Endothelial cell of umbilical vein (primary cell): ENCODE measurements at regions not wholly inside any gene's neighbourhood (a gene's known extent, or its start where the extent isn't known, plus 50 kb on each side); places are given as distances from the start of the nearest gene placed in this dataset.

Experiments used
- BruUV-seq: library from RNA; stranded (reverse); fragments of 400-500 nt; replicated peaks from 2 replicates; lab custom pipeline; 2021; lab: Mats Ljungman, UMichigan
- CTCF ChIA-PET: fragments of 300-600, 350-600 bp; sonication (Branson Sonifier 250); formaldehyde crosslinking; loops from one replicate; lab custom pipeline; 2021; ENCODE audit warnings: antibody characterized with exemption, inconsistent platforms; lab: Charles Lee
- POLR2A ChIA-PET: fragments of 300-600, 350-600 bp; sonication (Branson Sonifier 250); formaldehyde crosslinking; loops from one replicate; lab custom pipeline; 2021; ENCODE audit warnings: antibody characterized with exemption, inconsistent platforms; lab: Charles Lee
- DNase-seq: peaks from one replicate; pipeline ENCODE4 v3.0.0-alpha.2; 2011; ENCODE audit warnings: low read depth, low spot score
- FAIRE-seq: peaks from 2 replicates; lab custom pipeline; 2011; peaks lifted over from hg19 to GRCh38; lab: Jason Lieb, UNC
- H2AFZ ChIP-seq: 2 replicates; pipeline ENCODE4 v1.6.0; 2012; ENCODE audit warnings: low read depth, low read length, control low read depth, inconsistent platforms
- H3K27ac ChIP-seq: 2 replicates; pipeline ENCODE4 v1.5.1; 2011; ENCODE audit warnings: low read depth, mild to moderate bottlenecking, control low read depth, low read length, moderate library complexity; ENCODE audit not compliant: insufficient read depth
- H3K27me3 ChIP-seq, 2 experiments: 2 replicates each; pipeline versions ENCODE4 v1.6.0 to v1.6.1; 2011; ENCODE audit warnings: low read length in 2 of 2, mixed read lengths in 1 of 2; ENCODE audit not compliant: control insufficient read depth in 2 of 2, insufficient read depth in 2 of 2
- H3K36me3 ChIP-seq, 2 experiments: 2 replicates in 1 of 2; 3 replicates in 1 of 2; pipeline ENCODE4 v1.5.1; 2011; ENCODE audit warnings: low read length in 2 of 2, mild to moderate bottlenecking in 1 of 2, moderate library complexity in 1 of 2; ENCODE audit not compliant: control insufficient read depth in 2 of 2, insufficient read depth in 2 of 2; ENCODE audit errors: extremely low read depth in 1 of 2
- H3K4me1 ChIP-seq: 3 replicates; pipeline ENCODE4 v1.5.1; 2011; ENCODE audit warnings: mild to moderate bottlenecking, low read length; ENCODE audit not compliant: control insufficient read depth, insufficient read depth; ENCODE audit errors: extremely low read depth
- H3K4me2 ChIP-seq: 2 replicates; pipeline ENCODE4 v1.6.1; 2011; ENCODE audit warnings: low read length, control low read depth, mixed read lengths; ENCODE audit not compliant: insufficient read depth
- H3K4me3 ChIP-seq, 3 experiments: fragments of 200-600 bp in 1 of 3; sonication (generic), shearing (Covaris generic) in 1 of 3; replicated peaks in 1 of 3; 2 replicates each; pipeline ENCODE4 v1.5.1; 2011 to 2016; ENCODE audit warnings: control low read depth in 3 of 3, low read length in 3 of 3, mild to moderate bottlenecking in 2 of 3, inconsistent platforms in 1 of 3, low read depth in 1 of 3, moderate library complexity in 1 of 3; ENCODE audit not compliant: insufficient read depth in 1 of 3
- H3K79me2 ChIP-seq: 2 replicates; pipeline ENCODE4 v1.6.0; 2012; ENCODE audit warnings: low read length, inconsistent platforms; ENCODE audit not compliant: control insufficient read depth, insufficient read depth
- H3K9ac ChIP-seq: replicated peaks from 2 replicates; pipeline ENCODE3; 2011; ENCODE audit warnings: low read length, control low read depth; ENCODE audit not compliant: insufficient read depth; ENCODE audit errors: extremely low read depth
- H3K9me1 ChIP-seq: replicated peaks from 3 replicates; pipeline ENCODE4 v1.6.0; 2011; ENCODE audit warnings: mild to moderate bottlenecking, low read length; ENCODE audit not compliant: control insufficient read depth, insufficient read depth; ENCODE audit errors: extremely low read depth
- H3K9me3 ChIP-seq: replicated peaks from 2 replicates; pipeline ENCODE4 v1.5.1; 2012; ENCODE audit warnings: low read length, inconsistent platforms; ENCODE audit not compliant: control insufficient read depth, insufficient read depth
- H4K20me1 ChIP-seq: replicated peaks from 2 replicates; pipeline ENCODE3; 2011; ENCODE audit warnings: mild to moderate bottlenecking, low read length; ENCODE audit not compliant: control insufficient read depth, insufficient read depth; ENCODE audit errors: extremely low read depth
- EZH2 ChIP-seq: IDR thresholded peaks from 2 replicates; pipeline ENCODE4 v1.6.1; 2012; ENCODE audit warnings: borderline replicate concordance, low read depth, mild to moderate bottlenecking, moderate library complexity, low read length, inconsistent platforms; ENCODE audit not compliant: severe bottlenecking
- FOS ChIP-seq: IDR thresholded peaks from 2 replicates; pipeline ENCODE4 v1.6.1; 2011; ENCODE audit warnings: mild to moderate bottlenecking, low read length, moderate library complexity, borderline replicate concordance; ENCODE audit not compliant: insufficient read depth
- GATA2 ChIP-seq: IDR thresholded peaks from 2 replicates; pipeline ENCODE4 v1.7.0; 2011; ENCODE audit warnings: low read depth, mild to moderate bottlenecking, moderate library complexity, mixed read lengths, low read length; ENCODE audit not compliant: insufficient read length, insufficient read depth
- JUN ChIP-seq: IDR thresholded peaks from 2 replicates; pipeline ENCODE4 v1.6.1; 2011; ENCODE audit warnings: borderline replicate concordance, low read depth; ENCODE audit not compliant: insufficient read length, insufficient read depth
- MYC ChIP-seq: IDR thresholded peaks from one replicate; pipeline ENCODE4 v1.6.1; 2011; ENCODE audit warnings: mild to moderate bottlenecking, low read depth, low read length
- POLR2A ChIP-seq: IDR thresholded peaks from 2 replicates; pipeline ENCODE4 v1.6.1; 2012; ENCODE audit warnings: low read depth, mild to moderate bottlenecking, control low read depth, low read length
- POLR2AphosphoS5 ChIP-seq: IDR thresholded peaks from 2 replicates; pipeline ENCODE4 v1.6.1; 2012; ENCODE audit warnings: low read depth, mild to moderate bottlenecking, control low read depth, low read length, moderate library complexity; ENCODE audit not compliant: insufficient read depth
- dilution Hi-C: fragments of 300-500 bp; cut with MboI; formaldehyde crosslinking; loops from one replicate; pipeline ENCODE4 v1.15.0; 2019; ENCODE audit warnings: low sequenced_read_pairs; ENCODE audit not compliant: extremely low pct_ligation_motif_present
- intact Hi-C: fragments of 100-400 bp; cut with micrococcal nuclease; formaldehyde crosslinking; loops from one replicate; pipeline ENCODE4 v1.10.0; 2022
- TF ChIP-seq, protein P1 (sequence below): IDR thresholded peaks from 2 replicates; pipeline ENCODE4 v1.6.1; 2011; ENCODE audit not compliant: insufficient read depth, insufficient read length
- TF ChIP-seq, protein P2 (sequence below), 2 donors: IDR thresholded peaks; 1 replicate in 1 of 2; 2 replicates in 1 of 2; pipeline ENCODE4 v1.5.1; 2011; ENCODE audit warnings: low read length in 2 of 2, mild to moderate bottlenecking in 2 of 2, moderate library complexity in 2 of 2, control low read depth in 1 of 2, inconsistent platforms in 1 of 2, low read depth in 1 of 2; ENCODE audit not compliant: insufficient read depth in 1 of 2; ENCODE audit errors: extremely low read depth in 1 of 2

- POLR2A ChIA-PET: no interaction called here
- intact Hi-C loops: no loop called here
- Histone ChIP-seq H3K4me1 (no peaks in the 10 kb centered on the region), H2AFZ (no peak overlapping the region), H3K27me3 (peaks cover 0 to 2% of the 10 kb centered on the region in 2 experiments), H3K27ac (no peak overlapping the region), H3K4me2 (no peak overlapping the region), H3K79me2 (no peaks in the 10 kb centered on the region), H4K20me1 (no peaks in the 10 kb centered on the region), H3K9ac (no peak overlapping the region), H3K9me1 (no peaks in the 10 kb centered on the region), H3K36me3 (no peaks in the 10 kb centered on the region), H3K4me3 (no peak overlapping the region), H3K9me3 (no peaks in the 10 kb centered on the region)
- no peak for FAIRE-seq
- TF ChIP-seq, protein P1, sequence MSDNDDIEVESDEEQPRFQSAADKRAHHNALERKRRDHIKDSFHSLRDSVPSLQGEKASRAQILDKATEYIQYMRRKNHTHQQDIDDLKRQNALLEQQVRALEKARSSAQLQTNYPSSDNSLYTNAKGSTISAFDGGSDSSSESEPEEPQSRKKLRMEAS: no peak
- TF ChIP-seq POLR2AphosphoS5 (no peak), JUN (no peak)
- dilution Hi-C loops: no loop called here
- no peak for DNase-seq
- CTCF ChIA-PET: interaction anchor here (0.5 to 1.8 kb wide), 7 partner anchors 9 to 1220 kb away, joined by 3 to 8 read pairs (median 3); partner anchors contain the start of gene MAP2
- BruUV-seq: no TSS peak
Measured at GRCh38 chr2:209322041-209322440, 101.8 kb upstream of the MAP2 start.

DNA sequence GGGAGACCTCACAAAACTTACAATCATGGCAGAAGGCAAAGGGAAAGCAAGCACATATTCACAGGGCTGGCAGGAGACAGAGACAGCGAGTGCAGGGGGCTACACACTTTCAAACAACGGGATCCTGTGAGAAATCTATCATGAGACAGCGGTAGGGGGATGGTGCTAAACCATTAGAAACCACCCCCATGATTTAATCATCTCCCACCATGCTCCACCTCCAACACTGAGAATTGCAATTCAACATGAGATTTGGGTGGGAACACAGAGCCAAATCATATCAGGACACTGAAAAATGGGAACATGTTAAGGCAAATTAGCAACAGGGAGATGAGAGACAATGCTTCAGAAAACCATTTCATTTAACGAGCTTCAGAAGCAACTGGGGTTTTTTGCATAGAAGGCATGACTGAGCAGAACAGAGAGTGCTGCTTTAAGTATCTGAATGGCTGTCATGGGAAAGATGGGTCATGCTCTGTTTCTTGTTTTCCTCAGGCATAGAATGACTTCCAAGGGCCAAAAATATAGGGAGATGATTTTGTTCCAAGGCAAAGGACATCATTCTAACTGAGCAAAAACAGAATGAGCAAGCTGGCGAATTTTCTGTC lies 100.8 kb upstream of the MAP2 start:
- Histone ChIP-seq H2AFZ (no peak overlapping the region), H4K20me1 (no peaks in the 10 kb centered on the region), H3K4me1 (no peaks in the 10 kb centered on the region), H3K27ac (no peak overlapping the region), H3K79me2 (no peaks in the 10 kb centered on the region), H3K4me2 (no peak overlapping the region), H3K9ac (no peak overlapping the region), H3K9me3 (no peaks in the 10 kb centered on the region), H3K36me3 (no peaks in the 10 kb centered on the region), H3K27me3 (no peaks in the 10 kb centered on the region), H3K9me1 (no peaks in the 10 kb centered on the region), H3K4me3 (no peak overlapping the region)
- DNase-seq: no peak
- BruUV-seq: no TSS peak
- FAIRE-seq: no peak
- intact Hi-C loops (no loop called here), dilution Hi-C loops (no loop called here)
- POLR2A ChIA-PET: no interaction called here
- TF ChIP-seq POLR2AphosphoS5 (no peak), POLR2A (no peak), MYC (no peak), FOS (no peak), EZH2 (no peak), GATA2 (no peak), JUN (no peak)
- TF ChIP-seq, protein P1: no peak
- TF ChIP-seq, protein P2, sequence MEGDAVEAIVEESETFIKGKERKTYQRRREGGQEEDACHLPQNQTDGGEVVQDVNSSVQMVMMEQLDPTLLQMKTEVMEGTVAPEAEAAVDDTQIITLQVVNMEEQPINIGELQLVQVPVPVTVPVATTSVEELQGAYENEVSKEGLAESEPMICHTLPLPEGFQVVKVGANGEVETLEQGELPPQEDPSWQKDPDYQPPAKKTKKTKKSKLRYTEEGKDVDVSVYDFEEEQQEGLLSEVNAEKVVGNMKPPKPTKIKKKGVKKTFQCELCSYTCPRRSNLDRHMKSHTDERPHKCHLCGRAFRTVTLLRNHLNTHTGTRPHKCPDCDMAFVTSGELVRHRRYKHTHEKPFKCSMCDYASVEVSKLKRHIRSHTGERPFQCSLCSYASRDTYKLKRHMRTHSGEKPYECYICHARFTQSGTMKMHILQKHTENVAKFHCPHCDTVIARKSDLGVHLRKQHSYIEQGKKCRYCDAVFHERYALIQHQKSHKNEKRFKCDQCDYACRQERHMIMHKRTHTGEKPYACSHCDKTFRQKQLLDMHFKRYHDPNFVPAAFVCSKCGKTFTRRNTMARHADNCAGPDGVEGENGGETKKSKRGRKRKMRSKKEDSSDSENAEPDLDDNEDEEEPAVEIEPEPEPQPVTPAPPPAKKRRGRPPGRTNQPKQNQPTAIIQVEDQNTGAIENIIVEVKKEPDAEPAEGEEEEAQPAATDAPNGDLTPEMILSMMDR (IDR thresholded peaks at IDR 0.05; ENCODE audit: extremely low read depth in 1 of 2, insufficient read depth in 1 of 2, low read depth in 1 of 2, low read length in 2 of 2): no peak
- CTCF ChIA-PET: interaction anchor here (0.9 to 3.1 kb wide), 8 partner anchors 8 to 951 kb away, joined by 3 to 22 read pairs (median 4); partner anchors contain the start of gene MAP2
